OCI-LY3 (cell line): ENCODE measurements at regions not wholly inside any gene's neighbourhood (a gene's known extent, or its start where the extent isn't known, plus 50 kb on each side); places are given as distances from the start of the nearest gene placed in this dataset.

ENCODE experiments used
- EZH2phosphoT487 ChIP-seq: fragments of 200-600 bp; shearing (Covaris generic); IDR thresholded peaks from 2 replicates; pipeline ENCODE4 v1.6.1; 2018; ENCODE audit warnings: antibody characterized with exemption, mixed run types, low read depth
- TF ChIP-seq, protein P1 (sequence below): fragments of 200-600, 300-600 bp; sonication (generic); IDR thresholded peaks from 2 replicates; pipeline ENCODE4 v1.5.1; 2014; ENCODE audit warnings: antibody characterized with exemption, low read length, low read depth

DNA sequence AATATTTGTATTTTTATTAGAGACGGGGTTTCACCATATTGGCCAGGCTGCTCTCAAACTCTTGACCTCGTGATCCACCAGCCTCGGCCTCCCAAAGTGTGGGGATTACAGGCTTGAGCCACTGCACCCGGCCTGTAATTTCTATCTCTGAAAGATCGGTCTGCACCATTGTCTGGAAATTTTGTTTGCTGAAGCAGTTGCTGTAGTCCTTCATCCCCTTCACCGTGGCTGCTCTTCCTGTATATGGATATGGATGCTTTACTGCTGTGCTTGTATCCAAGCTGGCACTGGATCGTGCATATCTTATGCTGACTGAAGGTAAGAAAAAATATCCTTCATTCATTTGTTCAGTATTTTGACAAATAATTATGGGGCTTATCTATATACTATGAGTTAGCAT lies 338.4 kb upstream of the GNPDA2 start:
- no peak for TF ChIP-seq EZH2phosphoT487
- TF ChIP-seq, protein P1, sequence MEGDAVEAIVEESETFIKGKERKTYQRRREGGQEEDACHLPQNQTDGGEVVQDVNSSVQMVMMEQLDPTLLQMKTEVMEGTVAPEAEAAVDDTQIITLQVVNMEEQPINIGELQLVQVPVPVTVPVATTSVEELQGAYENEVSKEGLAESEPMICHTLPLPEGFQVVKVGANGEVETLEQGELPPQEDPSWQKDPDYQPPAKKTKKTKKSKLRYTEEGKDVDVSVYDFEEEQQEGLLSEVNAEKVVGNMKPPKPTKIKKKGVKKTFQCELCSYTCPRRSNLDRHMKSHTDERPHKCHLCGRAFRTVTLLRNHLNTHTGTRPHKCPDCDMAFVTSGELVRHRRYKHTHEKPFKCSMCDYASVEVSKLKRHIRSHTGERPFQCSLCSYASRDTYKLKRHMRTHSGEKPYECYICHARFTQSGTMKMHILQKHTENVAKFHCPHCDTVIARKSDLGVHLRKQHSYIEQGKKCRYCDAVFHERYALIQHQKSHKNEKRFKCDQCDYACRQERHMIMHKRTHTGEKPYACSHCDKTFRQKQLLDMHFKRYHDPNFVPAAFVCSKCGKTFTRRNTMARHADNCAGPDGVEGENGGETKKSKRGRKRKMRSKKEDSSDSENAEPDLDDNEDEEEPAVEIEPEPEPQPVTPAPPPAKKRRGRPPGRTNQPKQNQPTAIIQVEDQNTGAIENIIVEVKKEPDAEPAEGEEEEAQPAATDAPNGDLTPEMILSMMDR = no peak
